ENCODE measurements at regions not wholly inside any gene's neighbourhood (a gene's known extent, or its start where the extent isn't known, plus 50 kb on each side); places are given as distances from the start of the nearest gene placed in this dataset.
"Not testable (repeated sequence)": the region's sequence is repeated elsewhere in the genome, so short reads cannot be mapped to it uniquely, and the experiment has no call there.

DNA sequence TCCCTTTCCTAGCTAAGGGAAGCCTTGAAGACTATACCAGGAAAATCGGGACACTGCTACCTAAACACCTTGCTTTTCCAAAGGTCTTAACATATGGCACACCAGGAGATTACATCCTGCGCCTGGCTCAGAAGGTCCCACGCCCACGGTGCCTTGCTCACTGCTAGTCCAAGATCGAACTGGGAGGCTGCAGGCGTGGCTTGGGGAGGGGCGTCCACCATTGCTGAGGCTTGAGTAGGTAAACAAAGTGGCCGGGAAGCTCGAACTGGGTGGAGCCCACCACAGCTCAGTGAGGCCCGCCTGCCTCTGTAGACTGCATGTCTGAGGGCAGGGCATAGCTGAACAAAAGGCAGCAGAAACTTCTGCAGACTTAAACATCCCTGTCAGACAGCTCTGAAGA is 459.7 kb upstream of the EYS start:
- not testable (repeated sequence) for H3K36me3 ChIP-seq (ENCODE audit: control insufficient read depth in 3 of 3, insufficient read depth in 3 of 3, low read length in 3 of 3); H3K9ac ChIP-seq (ENCODE audit: low read depth in 1 of 3, low read length in 3 of 3); H3K4me1 ChIP-seq (ENCODE audit: control insufficient read depth in 3 of 3, insufficient read depth in 3 of 3, low read length in 3 of 3); H3K27me3 ChIP-seq (ENCODE audit: control insufficient read depth in 3 of 3, insufficient read depth in 3 of 3, low read length in 3 of 3); H3K27ac ChIP-seq (ENCODE audit: low read depth, low read length); H3K4me3 ChIP-seq (ENCODE audit: low read length in 3 of 3); H3K9me3 ChIP-seq (ENCODE audit: control insufficient read depth in 3 of 3, low read length in 3 of 3)

- Histone ChIP-seq H3K4me3 (ENCODE audit: low read length in 3 of 3) (no peak overlapping the region), H3K9ac (ENCODE audit: low read depth in 1 of 3, low read length in 3 of 3) (no peak overlapping the region), H3K36me3 (ENCODE audit: control insufficient read depth in 3 of 3, insufficient read depth in 3 of 3, low read length in 3 of 3) (no peaks in the 10 kb centered on the region), H3K27ac (ENCODE audit: low read depth, low read length) (no peak overlapping the region), H3K4me1 (ENCODE audit: control insufficient read depth in 3 of 3, insufficient read depth in 3 of 3, low read length in 3 of 3) (no peaks in the 10 kb centered on the region), H3K9me3 (ENCODE audit: control insufficient read depth in 3 of 3, low read length in 3 of 3) (peaks cover 0 to 9% (median 3%) of the 10 kb centered on the region in 3 donors), H3K27me3 (ENCODE audit: control insufficient read depth in 3 of 3, insufficient read depth in 3 of 3, low read length in 3 of 3) (no peaks in the 10 kb centered on the region)
Observed at GRCh38 chr6:66161546-66162108, 454.6 kb upstream of the EYS start.

DNA sequence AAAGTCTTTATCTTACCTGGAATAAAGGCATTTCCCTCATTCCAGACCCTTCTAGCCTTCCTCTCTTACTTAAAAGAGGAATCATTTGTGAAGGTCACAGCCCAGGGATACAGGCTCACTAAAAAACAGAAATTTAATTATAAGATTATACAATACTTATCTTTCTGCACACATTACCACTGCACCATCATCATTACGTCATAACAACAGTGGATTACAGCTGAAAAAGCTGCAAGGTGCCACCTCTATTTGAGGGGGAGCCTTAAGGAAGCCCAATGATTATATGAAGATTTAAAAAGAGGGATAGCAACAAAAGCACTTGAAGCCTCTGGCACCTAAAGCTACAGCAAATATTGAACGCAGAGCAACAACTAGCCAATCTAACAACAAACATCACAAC is 452.9 kb upstream of the EYS start:
- H3K27me3 ChIP-seq (ENCODE audit: control insufficient read depth in 3 of 3, insufficient read depth in 3 of 3, low read length in 3 of 3) = no peaks in the 10 kb centered on the region
- no peak overlapping the region for H3K4me3 ChIP-seq (ENCODE audit: low read length in 3 of 3)
- no peaks in the 10 kb centered on the region for H3K36me3 ChIP-seq (ENCODE audit: control insufficient read depth in 3 of 3, insufficient read depth in 3 of 3, low read length in 3 of 3)
- peaks cover 0 to 9% (median 3%) of the 10 kb centered on the region in 3 donors for H3K9me3 ChIP-seq (ENCODE audit: control insufficient read depth in 3 of 3, low read length in 3 of 3)
- no peaks in the 10 kb centered on the region for H3K4me1 ChIP-seq (ENCODE audit: control insufficient read depth in 3 of 3, insufficient read depth in 3 of 3, low read length in 3 of 3)
- H3K27ac ChIP-seq (ENCODE audit: low read depth, low read length) = no peak overlapping the region
- H3K9ac ChIP-seq (ENCODE audit: low read depth in 1 of 3, low read length in 3 of 3) = no peak overlapping the region

- H3K4me3 ChIP-seq (ENCODE audit: low read length in 3 of 3) = no peak overlapping the region
- no peak overlapping the region for H3K9ac ChIP-seq (ENCODE audit: low read depth in 1 of 3, low read length in 3 of 3)
- H3K36me3 ChIP-seq (ENCODE audit: control insufficient read depth in 3 of 3, insufficient read depth in 3 of 3, low read length in 3 of 3) = no peaks in the 10 kb centered on the region
- no peaks in the 10 kb centered on the region for H3K27me3 ChIP-seq (ENCODE audit: control insufficient read depth in 3 of 3, insufficient read depth in 3 of 3, low read length in 3 of 3)
- no peak overlapping the region for H3K27ac ChIP-seq (ENCODE audit: low read depth, low read length)
- H3K4me1 ChIP-seq (ENCODE audit: control insufficient read depth in 3 of 3, insufficient read depth in 3 of 3, low read length in 3 of 3) = no peaks in the 10 kb centered on the region
- no peaks in the 10 kb centered on the region for H3K9me3 ChIP-seq (ENCODE audit: control insufficient read depth in 3 of 3, low read length in 3 of 3)
Observed at GRCh38 chr6:66153247-66153646, 446.2 kb upstream of the EYS start.

DNA sequence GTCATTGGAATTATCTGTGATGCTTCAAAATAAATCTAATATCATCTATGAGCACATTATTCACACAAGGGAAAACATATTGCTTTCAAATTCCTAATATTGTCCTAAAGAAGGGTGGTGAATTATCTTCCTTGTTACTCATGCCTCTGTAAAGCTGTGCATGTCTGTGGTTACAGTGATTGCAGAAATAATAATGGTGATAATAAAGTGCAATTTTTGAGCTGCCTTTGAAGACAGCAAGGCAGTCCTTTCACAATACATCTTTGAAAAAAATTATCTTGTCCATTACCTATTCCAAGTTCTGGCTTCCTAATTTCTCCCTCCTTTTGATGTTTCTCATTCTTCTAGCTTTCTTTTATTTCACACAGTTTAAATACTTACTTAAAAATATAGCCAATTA is 442.1 kb upstream of the EYS start:
- H3K36me3 ChIP-seq (ENCODE audit: control insufficient read depth in 3 of 3, insufficient read depth in 3 of 3, low read length in 3 of 3) = no peaks in the 10 kb centered on the region
- H3K9me3 ChIP-seq (ENCODE audit: control insufficient read depth in 3 of 3, low read length in 3 of 3) = no peaks in the 10 kb centered on the region
- H3K4me3 ChIP-seq (ENCODE audit: low read length in 3 of 3) = no peak overlapping the region
- no peak overlapping the region for H3K27ac ChIP-seq (ENCODE audit: low read depth, low read length)
- H3K9ac ChIP-seq (ENCODE audit: low read depth in 1 of 3, low read length in 3 of 3) = no peak overlapping the region
- no peaks in the 10 kb centered on the region for H3K4me1 ChIP-seq (ENCODE audit: control insufficient read depth in 3 of 3, insufficient read depth in 3 of 3, low read length in 3 of 3)
- H3K27me3 ChIP-seq (ENCODE audit: control insufficient read depth in 3 of 3, insufficient read depth in 3 of 3, low read length in 3 of 3) = no peaks in the 10 kb centered on the region

DNA sequence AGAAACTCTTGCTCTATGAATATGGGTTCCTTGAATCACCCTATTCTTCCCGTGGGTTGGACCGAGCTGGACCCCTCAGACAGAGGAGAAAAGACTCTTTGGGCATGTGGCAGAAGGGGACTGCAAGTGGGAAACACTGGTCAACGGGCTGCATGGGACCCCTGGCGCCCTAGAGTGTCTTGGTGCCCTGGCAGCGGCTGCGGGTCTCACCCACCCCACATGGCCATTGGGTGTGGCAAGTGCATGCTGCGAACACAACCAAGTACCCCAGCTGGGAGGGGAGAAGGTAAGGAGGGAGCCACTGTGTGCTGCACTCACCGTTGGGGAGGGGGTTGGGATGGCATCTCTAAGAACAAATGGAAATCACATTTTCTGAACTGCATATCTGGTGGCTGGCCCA is 438.8 kb upstream of the EYS start:
- no peaks in the 10 kb centered on the region for H3K36me3 ChIP-seq (ENCODE audit: control insufficient read depth in 3 of 3, insufficient read depth in 3 of 3, low read length in 3 of 3)
- H3K27ac ChIP-seq (ENCODE audit: low read depth, low read length) = no peak overlapping the region
- H3K9me3 ChIP-seq (ENCODE audit: control insufficient read depth in 3 of 3, low read length in 3 of 3) = peaks cover 0 to 4% (median 0%) of the 10 kb centered on the region in 3 donors
- H3K9ac ChIP-seq (ENCODE audit: low read depth in 1 of 3, low read length in 3 of 3) = no peak overlapping the region
- H3K4me1 ChIP-seq (ENCODE audit: control insufficient read depth in 3 of 3, insufficient read depth in 3 of 3, low read length in 3 of 3) = no peaks in the 10 kb centered on the region
- H3K4me3 ChIP-seq (ENCODE audit: low read length in 3 of 3) = no peak overlapping the region
- H3K27me3 ChIP-seq (ENCODE audit: control insufficient read depth in 3 of 3, insufficient read depth in 3 of 3, low read length in 3 of 3) = no peaks in the 10 kb centered on the region

DNA sequence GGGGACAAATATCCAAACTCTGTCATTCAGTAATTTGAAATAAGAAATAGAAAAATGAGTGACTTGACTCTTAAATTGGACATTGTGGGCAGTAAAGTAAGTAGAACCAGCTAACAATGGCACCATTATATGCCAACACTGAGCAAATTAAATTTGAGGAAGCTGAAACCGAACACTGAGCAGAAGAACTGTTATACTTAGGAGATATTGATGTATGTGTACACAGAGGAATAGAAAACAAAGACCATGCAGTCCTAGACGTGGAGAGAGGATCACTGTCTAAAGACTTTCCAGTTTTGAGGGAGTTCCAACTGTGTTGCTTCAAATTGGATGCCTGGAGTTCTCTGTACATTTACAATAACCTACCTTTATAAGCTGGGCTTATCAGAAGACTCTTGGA is 427.0 kb upstream of the EYS start:
- no peaks in the 10 kb centered on the region for H3K27me3 ChIP-seq (ENCODE audit: control insufficient read depth in 3 of 3, insufficient read depth in 3 of 3, low read length in 3 of 3)
- H3K36me3 ChIP-seq (ENCODE audit: control insufficient read depth in 3 of 3, insufficient read depth in 3 of 3, low read length in 3 of 3) = no peaks in the 10 kb centered on the region
- H3K4me1 ChIP-seq (ENCODE audit: control insufficient read depth in 3 of 3, insufficient read depth in 3 of 3, low read length in 3 of 3) = no peaks in the 10 kb centered on the region
- H3K9me3 ChIP-seq (ENCODE audit: control insufficient read depth in 3 of 3, low read length in 3 of 3) = no peaks in the 10 kb centered on the region
- H3K27ac ChIP-seq (ENCODE audit: low read depth, low read length) = no peak overlapping the region
- H3K4me3 ChIP-seq (ENCODE audit: low read length in 3 of 3) = no peak overlapping the region
- H3K9ac ChIP-seq (ENCODE audit: low read depth in 1 of 3, low read length in 3 of 3) = no peak overlapping the region

DNA sequence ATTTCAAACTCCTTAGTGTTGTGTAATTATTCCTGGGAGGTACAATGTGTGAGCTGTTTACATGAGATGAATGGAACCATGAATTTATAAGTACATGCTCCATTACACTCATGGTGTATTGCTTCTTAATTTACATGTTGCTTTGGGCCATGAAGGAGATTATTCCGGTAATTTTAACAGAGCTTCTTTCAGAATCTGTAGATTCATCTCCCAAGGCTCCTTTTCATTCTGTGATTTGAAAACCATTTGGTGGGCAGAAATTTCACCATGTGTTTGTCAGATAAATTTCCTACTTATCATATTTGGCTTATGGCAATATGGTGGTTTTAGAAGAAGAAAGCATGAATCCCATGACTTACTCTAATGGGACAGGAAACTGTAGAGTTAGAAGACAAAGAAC is 421.6 kb upstream of the EYS start:
- Histone ChIP-seq H3K9ac (ENCODE audit: low read depth in 1 of 3, low read length in 3 of 3) (no peak overlapping the region), H3K27me3 (ENCODE audit: control insufficient read depth in 3 of 3, insufficient read depth in 3 of 3, low read length in 3 of 3) (no peaks in the 10 kb centered on the region), H3K9me3 (ENCODE audit: control insufficient read depth in 3 of 3, low read length in 3 of 3) (peaks cover 0 to 1% (median 0%) of the 10 kb centered on the region in 3 donors), H3K27ac (ENCODE audit: low read depth, low read length) (no peak overlapping the region), H3K4me1 (ENCODE audit: control insufficient read depth in 3 of 3, insufficient read depth in 3 of 3, low read length in 3 of 3) (no peaks in the 10 kb centered on the region), H3K36me3 (ENCODE audit: control insufficient read depth in 3 of 3, insufficient read depth in 3 of 3, low read length in 3 of 3) (no peaks in the 10 kb centered on the region), H3K4me3 (ENCODE audit: low read length in 3 of 3) (no peak overlapping the region)

DNA sequence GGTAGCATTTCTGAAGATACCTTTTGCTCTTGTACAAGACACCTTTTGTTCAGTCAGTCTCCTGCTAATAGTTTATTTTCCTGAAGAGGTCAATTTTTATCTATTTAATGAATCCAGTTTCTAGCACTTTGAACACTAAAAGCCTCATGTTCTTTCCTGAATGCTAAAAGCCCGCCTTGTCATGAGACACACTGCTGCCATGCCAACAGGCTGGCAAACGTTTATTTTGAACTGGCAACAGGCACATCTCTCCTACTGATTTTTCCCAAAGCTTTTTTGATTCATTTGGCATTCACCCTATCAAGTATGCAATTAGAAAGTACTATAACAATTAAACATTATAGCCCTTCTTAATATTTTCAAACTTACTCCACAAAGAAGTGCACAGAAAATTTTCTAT is 421.2 kb upstream of the EYS start:
- Histone ChIP-seq H3K27ac (ENCODE audit: low read depth, low read length) (no peak overlapping the region), H3K36me3 (ENCODE audit: control insufficient read depth in 3 of 3, insufficient read depth in 3 of 3, low read length in 3 of 3) (no peaks in the 10 kb centered on the region), H3K9ac (ENCODE audit: low read depth in 1 of 3, low read length in 3 of 3) (no peak overlapping the region), H3K27me3 (ENCODE audit: control insufficient read depth in 3 of 3, insufficient read depth in 3 of 3, low read length in 3 of 3) (no peaks in the 10 kb centered on the region), H3K4me3 (ENCODE audit: low read length in 3 of 3) (no peak overlapping the region), H3K4me1 (ENCODE audit: control insufficient read depth in 3 of 3, insufficient read depth in 3 of 3, low read length in 3 of 3) (no peaks in the 10 kb centered on the region), H3K9me3 (ENCODE audit: control insufficient read depth in 3 of 3, low read length in 3 of 3) (peaks cover 0 to 1% (median 0%) of the 10 kb centered on the region in 3 donors)

GRCh38 chr6:66127061-66127460 is 420.0 kb upstream of the EYS start:
- no peak overlapping the region for H3K9ac ChIP-seq (ENCODE audit: low read depth in 1 of 3, low read length in 3 of 3)
- peaks cover 0 to 1% (median 0%) of the 10 kb centered on the region in 3 donors for H3K9me3 ChIP-seq (ENCODE audit: control insufficient read depth in 3 of 3, low read length in 3 of 3)
- no peaks in the 10 kb centered on the region for H3K36me3 ChIP-seq (ENCODE audit: control insufficient read depth in 3 of 3, insufficient read depth in 3 of 3, low read length in 3 of 3)
- H3K4me3 ChIP-seq (ENCODE audit: low read length in 3 of 3) = no peak overlapping the region
- H3K4me1 ChIP-seq (ENCODE audit: control insufficient read depth in 3 of 3, insufficient read depth in 3 of 3, low read length in 3 of 3) = no peaks in the 10 kb centered on the region
- no peak overlapping the region for H3K27ac ChIP-seq (ENCODE audit: low read depth, low read length)
- H3K27me3 ChIP-seq (ENCODE audit: control insufficient read depth in 3 of 3, insufficient read depth in 3 of 3, low read length in 3 of 3) = no peaks in the 10 kb centered on the region

- H3K9ac ChIP-seq (ENCODE audit: low read depth in 1 of 3, low read length in 3 of 3) = no peak overlapping the region
- no peaks in the 10 kb centered on the region for H3K36me3 ChIP-seq (ENCODE audit: control insufficient read depth in 3 of 3, insufficient read depth in 3 of 3, low read length in 3 of 3)
- no peak overlapping the region for H3K4me3 ChIP-seq (ENCODE audit: low read length in 3 of 3)
- no peaks in the 10 kb centered on the region for H3K27me3 ChIP-seq (ENCODE audit: control insufficient read depth in 3 of 3, insufficient read depth in 3 of 3, low read length in 3 of 3)
- no peak overlapping the region for H3K27ac ChIP-seq (ENCODE audit: low read depth, low read length)
- no peaks in the 10 kb centered on the region for H3K4me1 ChIP-seq (ENCODE audit: control insufficient read depth in 3 of 3, insufficient read depth in 3 of 3, low read length in 3 of 3)
- H3K9me3 ChIP-seq (ENCODE audit: control insufficient read depth in 3 of 3, low read length in 3 of 3) = peaks cover 0 to 1% (median 0%) of the 10 kb centered on the region in 3 donors
Observed at GRCh38 chr6:66126358-66126757, 419.3 kb upstream of the EYS start.
